ENCODE measurements at regions not wholly inside any gene's neighbourhood (a gene's known extent, or its start where the extent isn't known, plus 50 kb on each side); places are given as distances from the start of the nearest gene placed in this dataset.
"Not testable (repeated sequence)": the region's sequence is repeated elsewhere in the genome, so short reads cannot be mapped to it uniquely, and the experiment has no call there.

- intact Hi-C loops (cut with DNase I): no loop called here
- no peak for DNase-seq (ENCODE audit: low spot score)
These were observed 114.2 kb downstream of the EBLN2 start for GRCh38 chr3:73175698-73176097.

- intact Hi-C loops (cut with DNase I): no loop called here
- DNase-seq (ENCODE audit: low spot score): no peak
These were observed 115.5 kb downstream of the EBLN2 start for GRCh38 chr3:73176941-73177340.

DNA sequence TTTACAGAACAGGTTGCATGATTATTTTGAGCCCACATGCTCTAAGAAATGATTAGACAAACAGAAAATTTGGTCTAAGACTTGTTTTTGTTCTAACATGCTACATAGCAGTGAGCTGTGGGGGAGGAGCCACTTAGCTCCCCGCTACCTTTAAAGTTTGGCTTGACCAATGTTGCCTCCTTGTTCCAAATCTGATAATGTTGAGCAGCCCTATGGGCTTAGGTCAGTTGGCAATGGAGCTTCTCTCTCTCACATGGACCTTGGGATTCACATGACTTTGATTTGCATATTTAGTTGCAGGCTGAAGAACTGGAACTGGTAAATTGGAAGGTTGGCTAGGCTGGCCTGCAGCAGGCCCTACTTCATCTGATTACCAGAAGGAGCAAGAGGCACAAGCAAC lies 116.4 kb downstream of the EBLN2 start:
- intact Hi-C loops (cut with DNase I): no loop called here
- DNase-seq (ENCODE audit: low spot score): no peak

DNA sequence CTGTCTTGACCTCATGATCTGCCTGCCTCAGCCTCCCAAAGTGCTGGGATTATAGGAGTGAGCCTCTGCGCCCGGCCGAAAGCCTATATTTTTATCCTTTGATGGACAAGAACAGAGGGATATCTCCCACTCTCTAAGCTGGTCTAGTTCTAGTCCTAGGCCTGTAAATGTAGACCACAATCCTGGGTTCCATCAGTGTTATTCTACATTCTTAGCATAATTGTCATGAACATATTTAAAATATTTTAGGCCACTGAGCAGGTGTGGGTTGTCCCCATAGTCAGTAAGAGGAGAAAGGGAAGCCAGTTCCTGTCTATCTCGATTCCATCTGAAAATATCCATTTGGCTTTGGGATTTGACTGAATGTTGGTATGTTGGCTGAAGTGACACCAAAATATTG lies 118.1 kb downstream of the EBLN2 start:
- intact Hi-C loops (cut with DNase I): no loop called here
- no peak for DNase-seq (ENCODE audit: low spot score)

GRCh38 chr3:73186741-73187140 lies 125.3 kb downstream of the EBLN2 start:
- no peak for DNase-seq (ENCODE audit: low spot score)
- intact Hi-C loops (cut with DNase I): no loop called here

DNA sequence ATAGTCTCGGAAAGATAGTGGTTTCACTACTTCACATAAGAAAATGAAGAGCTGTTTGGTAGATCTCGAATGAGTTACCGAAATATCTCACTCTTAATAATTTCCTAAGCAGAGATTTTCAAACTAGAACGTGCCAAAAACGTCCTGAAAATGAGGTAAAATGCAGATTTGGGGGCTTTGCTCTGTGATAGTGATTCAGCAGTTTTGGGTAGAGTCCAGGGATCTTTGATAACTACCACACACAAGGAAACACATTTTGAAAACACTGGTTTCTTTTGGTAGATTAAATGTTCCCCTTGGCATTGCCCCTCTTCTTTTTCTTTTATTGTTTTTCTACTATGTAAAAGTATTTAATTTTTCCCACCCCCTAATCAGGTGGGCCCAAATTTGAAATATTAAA lies 125.9 kb downstream of the EBLN2 start:
- DNase-seq (ENCODE audit: low spot score): no peak
- intact Hi-C loops (cut with DNase I): no loop called here

DNA sequence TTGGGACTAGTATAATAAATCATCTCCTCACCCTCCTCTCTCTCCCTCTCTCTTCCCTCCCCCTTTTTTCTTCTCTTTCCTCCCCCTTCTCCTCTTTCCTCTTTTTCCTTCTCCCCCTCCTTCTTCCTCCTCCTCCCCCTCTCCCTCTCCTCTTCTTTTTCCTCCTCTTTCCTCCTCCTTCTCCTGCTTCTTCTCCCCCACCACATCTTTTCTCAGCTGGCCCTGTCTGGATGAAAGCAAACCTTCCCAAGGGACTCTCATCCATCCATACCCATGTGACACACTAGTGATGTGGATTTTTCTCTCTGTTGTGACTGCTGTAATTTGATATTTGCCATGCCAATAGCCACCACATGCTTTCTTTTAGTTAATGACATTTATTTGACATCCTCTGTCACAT lies 127.2 kb downstream of the EBLN2 start:
- no peak for DNase-seq (ENCODE audit: low spot score)
- intact Hi-C loops (cut with DNase I): no loop called here

- intact Hi-C loops (cut with DNase I): no loop called here
These were observed 130.7 kb downstream of the EBLN2 start for GRCh38 chr3:73192036-73192738.

GRCh38 chr3:73193943-73194342 lies 132.5 kb downstream of the EBLN2 start:
- intact Hi-C loops (cut with DNase I); DNase-seq (ENCODE audit: low spot score): not testable (repeated sequence)

More at GRCh38 chr3:73192036-73192738, 130.7 kb downstream of the EBLN2 start:
- no peak for DNase-seq (ENCODE audit: low spot score)

GRCh38 chr3:73197187-73197586 lies 135.7 kb downstream of the EBLN2 start:
- no peak for DNase-seq (ENCODE audit: low spot score)
- intact Hi-C loops (cut with DNase I): no loop called here

DNA sequence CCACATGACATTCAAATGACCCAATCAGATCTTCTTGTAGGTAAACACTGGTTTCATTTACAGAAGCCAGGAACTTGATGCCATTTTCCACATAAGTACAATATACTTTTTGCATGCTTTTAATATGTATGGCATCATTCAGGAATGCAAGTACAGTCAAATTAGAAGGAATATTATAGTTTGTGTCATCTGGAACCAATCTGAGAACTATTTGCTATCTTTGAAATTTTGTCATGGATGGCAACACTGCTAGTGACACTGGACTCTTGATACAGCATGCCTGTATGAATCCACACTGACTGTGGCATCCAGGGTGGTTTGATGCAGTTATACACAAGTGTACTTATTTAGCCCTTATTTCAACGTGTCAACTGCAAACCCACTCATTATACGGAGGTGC lies 141.6 kb downstream of the EBLN2 start:
- intact Hi-C loops (cut with DNase I): no loop called here
- no peak for DNase-seq (ENCODE audit: low spot score)

GRCh38 chr3:73203633-73204032 lies 142.2 kb downstream of the EBLN2 start:
- intact Hi-C loops (cut with DNase I): no loop called here
- DNase-seq (ENCODE audit: low spot score): no peak

DNA sequence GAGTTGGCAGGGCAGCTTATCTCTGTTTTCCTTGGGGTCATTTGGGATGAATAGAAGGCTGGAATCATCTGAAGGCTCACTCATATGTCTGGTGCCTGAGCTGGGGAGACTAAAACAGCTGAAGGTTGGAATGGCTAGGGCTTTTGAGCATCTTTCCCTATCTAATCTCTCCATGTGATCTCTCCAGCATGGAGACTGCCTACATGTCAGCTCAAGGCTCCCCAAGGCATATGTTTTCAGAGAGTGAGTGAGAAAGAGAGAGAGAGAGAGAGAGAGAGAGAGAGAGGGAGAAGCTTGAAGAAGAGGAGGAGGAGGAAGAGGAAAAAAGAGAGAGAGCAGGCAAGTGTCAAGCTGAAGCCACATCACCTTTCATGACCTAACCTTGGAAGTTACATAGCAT lies 143.4 kb downstream of the EBLN2 start:
- DNase-seq (ENCODE audit: low spot score): no peak
- intact Hi-C loops (cut with DNase I): no loop called here

DNA sequence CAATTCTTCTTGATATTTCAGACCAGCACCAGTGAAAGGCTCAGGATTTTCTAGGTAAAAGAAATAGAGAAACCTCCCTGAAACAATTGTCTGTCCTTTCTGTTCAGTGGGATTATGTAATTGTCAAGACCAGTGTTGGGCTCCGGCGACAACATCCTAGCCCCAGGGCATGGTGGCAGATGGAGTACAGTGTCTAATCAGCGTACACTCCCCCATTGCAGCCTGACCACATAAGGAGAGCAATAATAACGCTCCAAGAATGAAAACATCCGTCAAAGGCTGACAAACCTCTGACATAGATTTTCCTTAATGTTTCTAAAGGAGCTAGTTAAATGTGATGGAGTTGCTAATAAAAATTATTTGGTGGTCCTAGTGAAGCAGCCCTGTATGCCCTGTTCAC lies 144.6 kb downstream of the EBLN2 start:
- intact Hi-C loops (cut with DNase I): no loop called here
- DNase-seq (ENCODE audit: low spot score): no peak

DNA sequence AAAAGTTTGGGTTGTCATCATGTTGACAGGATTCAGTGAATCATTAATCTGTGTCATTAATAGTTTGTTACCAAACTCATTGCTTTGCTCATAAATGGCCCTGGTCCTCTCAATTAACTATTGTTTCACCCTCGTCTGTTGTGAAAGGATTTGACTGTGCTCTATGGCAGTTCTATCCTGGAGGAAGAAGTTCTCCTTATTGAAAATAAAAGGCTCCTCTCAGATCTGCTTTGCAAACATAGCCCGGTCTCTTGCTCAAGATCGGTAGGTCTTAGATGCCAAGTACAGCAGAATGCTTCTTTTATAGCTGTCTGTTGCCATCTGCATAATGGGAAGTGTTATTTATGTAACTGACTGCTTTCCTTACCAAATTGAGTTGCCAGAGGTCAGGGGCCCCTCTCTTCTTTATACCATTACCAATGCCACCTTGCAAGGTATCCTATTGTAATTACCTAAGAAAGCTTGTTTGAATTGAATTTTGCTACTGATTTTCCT lies 146.5 kb downstream of the EBLN2 start:
- intact Hi-C loops (cut with DNase I): no loop called here
- DNase-seq (ENCODE audit: low spot score): no peak

DNA sequence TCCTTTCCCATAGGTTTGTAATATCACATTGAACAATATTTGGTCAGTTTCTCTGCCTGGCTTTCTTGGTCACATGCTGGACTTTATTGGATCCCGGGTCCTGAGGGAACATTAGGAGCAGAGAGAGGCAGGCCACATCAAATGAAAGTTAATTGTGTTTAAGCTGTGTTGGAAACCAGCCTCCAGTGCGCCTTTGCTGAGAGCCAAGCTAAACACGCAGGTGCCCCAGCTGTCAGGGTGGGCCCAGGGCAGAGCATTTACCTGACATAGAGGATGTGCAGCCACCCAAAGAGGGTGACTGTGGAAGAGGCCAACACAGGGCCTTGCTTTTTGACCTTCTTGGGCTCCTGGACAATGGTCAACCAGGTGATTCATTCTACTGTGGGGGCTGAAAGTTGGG lies 149.3 kb downstream of the EBLN2 start:
- intact Hi-C loops (cut with DNase I): no loop called here
- no peak for DNase-seq (ENCODE audit: low spot score)

- DNase-seq (ENCODE audit: low spot score): no peak
- intact Hi-C loops (cut with DNase I): no loop called here
These were observed 151.2 kb downstream of the EBLN2 start for GRCh38 chr3:73212683-73213082.

DNA sequence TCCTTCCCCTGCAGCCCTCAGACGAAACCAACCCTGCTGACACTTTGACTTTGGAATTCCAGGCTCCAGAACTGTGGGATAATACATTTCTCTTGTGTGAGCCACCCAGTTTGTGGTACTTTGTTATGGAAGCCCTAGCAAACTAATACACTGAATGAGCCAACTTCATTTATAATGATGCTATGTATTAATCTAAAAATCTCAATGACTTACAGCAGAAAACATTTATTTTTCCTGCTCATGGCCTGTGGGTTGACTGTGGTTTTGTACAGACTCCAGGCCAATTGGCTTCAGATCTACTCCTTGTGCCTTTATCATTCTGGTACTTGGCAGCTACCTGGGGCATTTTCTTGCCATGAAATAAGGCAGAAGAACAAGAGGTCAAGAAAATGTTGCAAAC lies 152.4 kb downstream of the EBLN2 start:
- intact Hi-C loops (cut with DNase I): no loop called here
- DNase-seq (ENCODE audit: low spot score): no peak

DNA sequence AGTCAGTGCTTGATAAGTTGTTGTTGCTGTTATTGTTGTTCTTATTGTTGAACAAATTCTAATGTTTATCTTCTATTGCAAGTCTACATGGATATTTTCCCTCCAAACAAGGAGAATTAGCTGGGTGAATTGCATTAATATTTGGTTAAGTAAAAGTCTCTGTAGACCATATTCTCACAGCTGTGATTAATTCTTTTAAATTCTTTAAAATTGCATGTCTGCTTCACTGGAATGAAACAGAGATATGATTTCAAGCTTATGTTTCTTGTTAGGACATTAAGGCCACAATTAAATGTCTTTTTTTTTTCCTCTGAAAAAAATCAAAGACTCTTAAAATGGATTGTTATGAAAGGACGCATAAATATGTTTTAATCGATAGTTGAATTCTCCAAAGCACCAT lies 153.4 kb downstream of the EBLN2 start:
- no peak for DNase-seq (ENCODE audit: low spot score)
- intact Hi-C loops (cut with DNase I): no loop called here

GRCh38 chr3:73215281-73215680 lies 153.8 kb downstream of the EBLN2 start:
- intact Hi-C loops (cut with DNase I): no loop called here
- no peak for DNase-seq (ENCODE audit: low spot score)

DNA sequence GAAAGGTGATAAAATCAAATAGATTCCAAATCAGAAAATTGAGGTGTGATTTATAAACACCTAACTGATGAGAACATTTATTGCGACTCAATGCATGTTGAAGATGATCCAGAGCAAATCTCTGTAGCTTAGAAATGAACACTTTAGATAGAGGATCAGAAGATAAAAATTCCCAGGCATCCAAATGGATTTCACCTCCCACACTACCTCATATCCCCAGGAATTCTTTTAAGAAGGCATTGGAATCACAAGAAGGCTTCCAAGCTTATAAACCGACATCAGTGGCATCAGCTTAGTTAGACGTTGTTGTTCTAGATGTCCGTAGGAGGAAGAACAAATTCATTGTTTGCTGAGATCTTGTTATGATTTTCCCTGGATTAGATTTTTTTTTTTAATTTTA lies 154.4 kb downstream of the EBLN2 start:
- no peak for DNase-seq (ENCODE audit: low spot score)
- intact Hi-C loops (cut with DNase I): no loop called here

DNA sequence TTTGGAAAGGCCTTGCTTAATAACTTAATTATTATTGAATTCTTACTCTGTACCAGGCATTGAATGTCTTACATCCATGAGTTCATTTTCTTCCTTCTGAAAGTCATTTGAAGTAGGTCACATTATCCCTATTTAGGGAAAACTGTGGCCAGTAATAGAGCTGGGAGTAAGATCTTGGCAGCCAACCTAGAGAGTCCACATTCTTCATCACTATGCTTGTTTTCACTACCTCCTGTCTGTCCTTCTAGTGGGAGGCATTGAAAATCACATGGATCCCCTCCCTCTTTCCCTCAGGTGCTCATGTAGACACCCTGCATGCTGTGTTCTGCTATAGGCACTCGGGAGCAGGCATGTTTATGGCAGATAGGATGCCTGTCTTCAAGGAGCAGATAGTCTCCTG lies 154.9 kb downstream of the EBLN2 start:
- DNase-seq (ENCODE audit: low spot score): no peak
- intact Hi-C loops (cut with DNase I): no loop called here
